ENCODE measurements at regions not wholly inside any gene's neighbourhood (a gene's known extent, or its start where the extent isn't known, plus 50 kb on each side); places are given as distances from the start of the nearest gene placed in this dataset.
"Not testable (repeated sequence)": the region's sequence is repeated elsewhere in the genome, so short reads cannot be mapped to it uniquely, and the experiment has no call there.

GRCh38 chr2:111493720-111494078, 373.0 kb downstream of the BCL2L11 start:
- peak; percentile 51 for DNase-seq (ENCODE audit: low read depth)

GRCh38 chr2:111494288-111494980, 373.7 kb downstream of the BCL2L11 start:
- DNase-seq (ENCODE audit: low read depth), result not testable (repeated sequence)

- DNase-seq (ENCODE audit: low read depth), result not testable (repeated sequence)
Observed at GRCh38 chr2:111494981-111495315, 374.2 kb downstream of the BCL2L11 start.

- peak; percentile 51 for DNase-seq (ENCODE audit: low read depth)
Observed at GRCh38 chr2:111495636-111496035, 374.9 kb downstream of the BCL2L11 start.

- peak; percentile 92 for DNase-seq (ENCODE audit: low read depth)
Observed at GRCh38 chr2:111496176-111496575, 375.5 kb downstream of the BCL2L11 start.

- not testable (repeated sequence) for DNase-seq (ENCODE audit: low read depth)
Observed at GRCh38 chr2:111496860-111497259, 376.1 kb downstream of the BCL2L11 start.

- DNase-seq (ENCODE audit: low read depth), result peak; percentile 18
Observed at GRCh38 chr2:111497270-111497669, 376.6 kb downstream of the BCL2L11 start.

GRCh38 chr2:111500536-111501062, 379.9 kb downstream of the BCL2L11 start:
- DNase-seq (ENCODE audit: low read depth), result peak; percentile 32

- DNase-seq (ENCODE audit: low read depth), result not testable (repeated sequence)
Observed at GRCh38 chr2:111503844-111504570, 380.0 kb downstream of the ANAPC1 start.

GRCh38 chr2:111504571-111504942, 379.4 kb downstream of the ANAPC1 start:
- peak; percentile 24 for DNase-seq (ENCODE audit: low read depth)

- DNase-seq (ENCODE audit: low read depth), result not testable (repeated sequence)
Observed at GRCh38 chr2:111505267-111505666, 378.7 kb downstream of the ANAPC1 start.

- DNase-seq (ENCODE audit: low read depth), result not testable (repeated sequence)
Observed at GRCh38 chr2:111506936-111507335, 377.1 kb downstream of the ANAPC1 start.

- DNase-seq (ENCODE audit: low read depth), result not testable (repeated sequence)
Observed at GRCh38 chr2:111509225-111509869, 374.6 kb downstream of the ANAPC1 start.

- not testable (repeated sequence) for DNase-seq (ENCODE audit: low read depth)
Observed at GRCh38 chr2:111510384-111510783, 373.6 kb downstream of the ANAPC1 start.

GRCh38 chr2:111511062-111511461, 372.9 kb downstream of the ANAPC1 start:
- DNase-seq (ENCODE audit: low read depth), result not testable (repeated sequence)

GRCh38 chr2:111512378-111512777, 371.6 kb downstream of the ANAPC1 start:
- not testable (repeated sequence) for DNase-seq (ENCODE audit: low read depth)

GRCh38 chr2:111514138-111514537, 369.9 kb downstream of the ANAPC1 start:
- not testable (repeated sequence) for DNase-seq (ENCODE audit: low read depth)

- DNase-seq (ENCODE audit: low read depth), result not testable (repeated sequence)
Observed at GRCh38 chr2:111517050-111517720, 366.8 kb downstream of the ANAPC1 start.

- not testable (repeated sequence) for DNase-seq (ENCODE audit: low read depth)
Observed at GRCh38 chr2:111517721-111518053, 366.3 kb downstream of the ANAPC1 start.

GRCh38 chr2:111519071-111519470, 364.9 kb downstream of the ANAPC1 start:
- DNase-seq (ENCODE audit: low read depth), result no peak

GRCh38 chr2:111522231-111522768, 361.7 kb downstream of the ANAPC1 start:
- DNase-seq (ENCODE audit: low read depth), result no peak
